Activated T-helper 2 cell treated with anti-CD3 and anti-CD28 coated beads, Interferon-gamma antibody, Interleukin-2, Interleukin-4, amounts not matched to agents 10 μg/mL and 5 μg/mL and 100 μg/mL, durations not matched to agents 14 hours and 24 hours and 36 hours (primary cell): ENCODE measurements at regions not wholly inside any gene's neighbourhood (a gene's known extent, or its start where the extent isn't known, plus 50 kb on each side); places are given as distances from the start of the nearest gene placed in this dataset.

Experiments used
- DNase-seq: peaks from one replicate; pipeline ENCODE4 v3.0.0; 2021; ENCODE audit warnings: low spot score
- H3K27ac Mint-ChIP-seq: one replicate; pipeline ENCODE4 v1.8.0; 2021; ENCODE audit warnings: mixed read lengths
- H3K27me3 Mint-ChIP-seq: one replicate; pipeline ENCODE4 v1.8.0; 2021; ENCODE audit warnings: low read depth, mixed read lengths
- H3K36me3 Mint-ChIP-seq: one replicate; pipeline ENCODE4 v1.8.0; 2021; ENCODE audit warnings: low read depth, mixed read lengths
- H3K4me1 Mint-ChIP-seq: one replicate; pipeline ENCODE4 v1.8.0; 2021; ENCODE audit warnings: low read depth, mixed read lengths
- H3K4me3 Mint-ChIP-seq: one replicate; pipeline ENCODE4 v1.8.0; 2021; ENCODE audit warnings: low read depth, mild to moderate bottlenecking, moderate library complexity, mixed read lengths
- H3K9me3 Mint-ChIP-seq: one replicate; pipeline ENCODE4 v1.8.0; 2021; ENCODE audit warnings: mixed read lengths
- intact Hi-C: fragments of 100-400 bp; cut with micrococcal nuclease; formaldehyde crosslinking; loops from one replicate; pipeline ENCODE4 v1.15.1; 2023

DNA sequence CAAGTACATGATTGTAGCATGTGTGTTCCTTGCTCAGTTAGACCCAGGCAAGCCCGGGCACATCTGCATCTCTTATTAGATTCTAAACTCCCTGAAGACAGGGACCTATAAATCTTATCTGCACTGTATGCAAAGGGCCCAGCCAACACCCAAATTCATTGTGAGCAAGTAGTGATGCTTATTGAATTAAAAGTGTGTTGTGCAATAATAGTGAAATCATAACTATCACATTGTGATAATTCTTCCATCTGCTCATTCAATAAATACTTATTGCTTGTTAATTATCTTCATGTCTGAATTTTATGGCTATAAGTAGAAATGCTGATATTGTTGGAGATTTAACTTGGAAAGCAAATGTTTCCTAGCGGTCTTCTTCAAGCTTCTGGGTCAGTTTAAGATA is 387.5 kb downstream of the SLC4A3 start:
- Mint-ChIP-seq H3K9me3 (no peaks in the 10 kb centered on the region), H3K27me3 (no peaks in the 10 kb centered on the region), H3K4me1 (no peaks in the 10 kb centered on the region), H3K36me3 (no peaks in the 10 kb centered on the region), H3K27ac (no peak overlapping the region), H3K4me3 (no peak overlapping the region)
- DNase-seq, result no peak
- intact Hi-C loops, result no loop called here

DNA sequence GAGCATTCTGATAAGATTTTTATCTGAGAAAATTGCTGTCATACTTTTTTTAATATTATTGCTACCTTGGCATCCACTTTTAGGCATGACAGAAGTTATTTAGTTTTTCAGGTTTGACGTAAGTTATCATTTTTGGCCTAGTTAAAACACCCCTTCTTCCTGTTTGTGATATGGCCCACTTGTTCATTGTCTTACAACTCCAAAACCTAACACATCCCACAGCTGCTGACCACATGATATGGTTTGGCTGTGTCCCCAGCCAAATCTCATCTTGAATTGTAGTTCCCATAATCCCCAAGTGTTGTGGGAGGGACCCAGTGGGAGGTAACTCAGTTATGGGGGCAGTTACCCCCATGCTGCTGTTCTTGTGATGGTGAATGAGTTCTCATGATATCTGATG is 388.1 kb downstream of the SLC4A3 start:
- Mint-ChIP-seq H3K4me3 (no peak overlapping the region), H3K9me3 (no peaks in the 10 kb centered on the region)
- intact Hi-C loops, result no loop called here

DNA sequence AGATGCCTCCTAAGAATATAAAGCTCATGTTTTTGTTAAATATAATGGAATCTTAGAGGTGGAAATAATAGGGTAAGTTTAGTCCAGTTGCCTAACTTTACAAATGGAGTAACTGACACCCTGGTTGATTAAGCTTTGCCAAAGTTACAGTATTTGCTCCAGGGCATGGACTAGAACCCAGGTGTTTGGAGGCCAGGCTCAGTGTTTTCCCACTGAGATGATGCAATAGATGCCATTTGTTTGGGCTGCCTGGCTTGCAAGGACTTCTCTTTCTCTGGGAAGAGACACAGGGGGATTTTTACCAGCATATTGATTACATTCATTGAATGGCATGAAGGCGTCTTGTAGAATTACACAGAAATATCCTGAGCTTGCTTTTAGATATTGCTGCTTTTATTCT is 397.8 kb downstream of the SLC4A3 start:
- Mint-ChIP-seq H3K4me3 (no peak overlapping the region), H3K36me3 (no peaks in the 10 kb centered on the region), H3K27ac (no peak overlapping the region), H3K4me1 (no peaks in the 10 kb centered on the region), H3K9me3 (no peaks in the 10 kb centered on the region), H3K27me3 (no peaks in the 10 kb centered on the region)
- no peak for DNase-seq
- intact Hi-C loops, result no loop called here

More for the DNA sequence above, 388.1 kb downstream of the SLC4A3 start:
- Mint-ChIP-seq H3K4me1 (no peaks in the 10 kb centered on the region), H3K36me3 (no peaks in the 10 kb centered on the region), H3K27ac (no peak overlapping the region), H3K27me3 (no peaks in the 10 kb centered on the region)
- DNase-seq, result no peak

DNA sequence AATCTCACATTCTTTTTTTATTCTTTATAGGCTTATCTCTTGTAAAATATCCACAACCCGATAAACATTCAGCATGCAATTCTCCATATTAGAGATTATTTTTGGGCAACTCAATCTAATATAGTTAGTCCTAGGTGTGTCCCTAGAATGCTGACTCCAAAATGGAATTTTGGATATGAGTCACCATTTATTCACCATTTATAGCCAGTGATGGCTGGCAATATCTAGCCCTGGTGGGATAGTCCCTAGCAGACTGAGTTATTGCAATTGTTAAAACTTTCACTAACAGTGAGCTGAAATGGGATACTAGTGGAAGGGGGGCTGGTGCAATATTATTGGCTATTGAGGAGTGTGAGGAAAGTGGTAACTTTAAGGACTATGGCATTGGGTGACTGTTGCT is 401.6 kb downstream of the SLC4A3 start:
- Mint-ChIP-seq H3K4me1 (no peaks in the 10 kb centered on the region), H3K27ac (no peak overlapping the region), H3K9me3 (no peaks in the 10 kb centered on the region), H3K27me3 (no peaks in the 10 kb centered on the region), H3K4me3 (no peak overlapping the region), H3K36me3 (no peaks in the 10 kb centered on the region)
- intact Hi-C loops, result no loop called here
- DNase-seq, result no peak

DNA sequence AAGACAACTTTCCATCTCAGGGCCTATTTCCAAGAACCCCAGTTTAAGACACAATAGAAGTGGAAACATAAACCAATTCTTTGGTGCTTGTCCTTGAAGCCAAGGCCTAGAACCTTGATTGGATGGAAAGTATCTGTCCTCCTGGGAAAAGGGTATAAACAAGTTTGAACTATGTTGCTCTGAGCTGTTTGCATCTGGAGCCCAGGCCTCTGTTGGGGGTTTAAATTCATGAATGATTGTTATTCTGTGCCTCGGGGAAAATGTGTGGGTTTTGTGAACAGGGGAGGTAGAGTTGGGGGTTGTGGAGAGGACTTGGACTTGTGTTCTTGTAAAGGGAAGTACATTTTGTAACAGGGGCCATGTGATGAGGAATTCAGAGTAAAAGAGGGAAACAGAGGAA is 406.1 kb downstream of the SLC4A3 start:
- no peak for DNase-seq
- H3K27ac Mint-ChIP-seq, result no peak overlapping the region
- H3K4me3 Mint-ChIP-seq, result no peak overlapping the region
- no peaks in the 10 kb centered on the region for H3K36me3 Mint-ChIP-seq
- intact Hi-C loops, result no loop called here
- no peaks in the 10 kb centered on the region for H3K4me1 Mint-ChIP-seq
- H3K27me3 Mint-ChIP-seq, result no peaks in the 10 kb centered on the region
- H3K9me3 Mint-ChIP-seq, result no peaks in the 10 kb centered on the region

DNA sequence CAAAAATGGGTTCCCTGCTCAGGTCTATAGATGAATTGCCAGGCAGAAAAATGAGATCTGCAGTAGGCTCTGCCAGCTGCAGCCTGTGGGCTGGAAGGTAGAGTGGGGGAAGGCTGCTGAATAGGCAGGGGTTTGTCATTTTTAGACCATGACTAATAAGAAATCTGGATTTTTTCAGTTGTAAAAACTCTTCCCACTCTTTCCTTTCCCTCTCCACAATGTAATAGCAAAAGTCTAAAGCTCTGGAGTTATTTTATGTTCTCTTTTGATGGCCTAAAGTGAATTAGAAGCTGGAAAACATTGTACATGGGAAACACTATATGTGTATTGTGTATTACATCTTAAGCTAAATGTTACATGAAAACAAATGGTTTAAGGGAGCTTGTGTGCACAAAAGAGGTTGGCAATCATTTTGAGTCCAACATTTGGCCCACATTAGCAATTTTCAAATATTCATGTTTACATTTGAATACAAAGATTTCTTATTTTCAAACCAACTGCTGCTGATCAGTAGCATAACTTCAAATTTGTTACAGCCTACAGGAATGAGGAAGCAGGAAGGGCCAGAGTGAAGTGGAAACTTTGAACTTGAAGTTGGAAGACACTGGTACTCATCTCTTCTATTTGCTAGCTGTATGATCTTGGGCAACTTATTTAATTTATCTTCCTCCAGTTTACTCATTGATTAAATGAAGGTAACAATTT is 407.1 kb downstream of the SLC4A3 start:
- no peak overlapping the region for H3K27ac Mint-ChIP-seq
- DNase-seq, result no peak
- no peaks in the 10 kb centered on the region for H3K36me3 Mint-ChIP-seq
- H3K4me1 Mint-ChIP-seq, result no peaks in the 10 kb centered on the region
- no peaks in the 10 kb centered on the region for H3K9me3 Mint-ChIP-seq
- no peak overlapping the region for H3K4me3 Mint-ChIP-seq
- H3K27me3 Mint-ChIP-seq, result no peaks in the 10 kb centered on the region
- intact Hi-C loops, result no loop called here

DNA sequence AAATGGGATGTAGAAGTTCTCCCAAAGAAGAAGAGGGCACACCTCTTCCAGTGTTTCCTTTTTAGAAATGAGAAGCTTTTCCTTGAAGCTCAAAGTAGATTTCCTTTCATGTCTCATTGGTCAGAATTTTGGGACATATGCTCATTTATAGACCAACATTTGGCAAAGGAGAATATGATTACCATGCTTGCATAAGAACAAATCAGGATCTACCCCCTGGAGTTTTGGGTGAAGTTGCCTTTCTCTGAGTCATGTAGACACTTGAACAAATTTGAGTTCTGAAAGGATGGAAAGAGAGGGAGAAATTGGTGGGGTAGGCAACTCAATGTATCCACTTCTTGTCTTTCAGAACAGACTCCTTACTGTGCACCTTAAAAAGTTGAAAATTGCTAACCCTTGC is 409.0 kb downstream of the SLC4A3 start:
- Mint-ChIP-seq H3K36me3 (no peaks in the 10 kb centered on the region), H3K27ac (no peak overlapping the region), H3K27me3 (no peaks in the 10 kb centered on the region), H3K4me3 (no peak overlapping the region), H3K9me3 (no peaks in the 10 kb centered on the region), H3K4me1 (no peaks in the 10 kb centered on the region)
- intact Hi-C loops, result no loop called here
- DNase-seq, result no peak

DNA sequence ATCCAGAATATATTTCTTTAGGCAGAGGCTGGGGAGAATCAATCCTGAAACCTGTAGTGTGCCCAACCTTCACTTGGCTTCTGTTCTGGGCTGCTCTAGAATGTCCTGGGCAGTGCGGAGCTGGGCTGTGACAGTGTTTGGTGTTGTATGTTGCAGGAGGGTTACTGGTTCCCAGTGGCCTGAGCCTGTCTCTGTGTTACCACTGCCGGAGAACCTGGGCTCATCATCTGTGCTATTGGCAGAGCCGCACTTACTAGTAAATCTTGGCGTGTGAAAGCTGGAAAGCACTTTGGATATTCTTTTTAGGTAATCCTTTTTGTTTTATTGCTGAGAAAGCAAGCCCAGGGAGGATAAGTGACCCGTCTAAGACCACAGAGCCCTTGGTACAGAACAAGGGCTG is 412.9 kb downstream of the SLC4A3 start:
- Mint-ChIP-seq H3K9me3 (no peaks in the 10 kb centered on the region), H3K36me3 (no peaks in the 10 kb centered on the region), H3K27ac (no peak overlapping the region), H3K4me1 (no peaks in the 10 kb centered on the region), H3K27me3 (no peaks in the 10 kb centered on the region), H3K4me3 (no peak overlapping the region)
- no peak for DNase-seq
- intact Hi-C loops, result no loop called here

DNA sequence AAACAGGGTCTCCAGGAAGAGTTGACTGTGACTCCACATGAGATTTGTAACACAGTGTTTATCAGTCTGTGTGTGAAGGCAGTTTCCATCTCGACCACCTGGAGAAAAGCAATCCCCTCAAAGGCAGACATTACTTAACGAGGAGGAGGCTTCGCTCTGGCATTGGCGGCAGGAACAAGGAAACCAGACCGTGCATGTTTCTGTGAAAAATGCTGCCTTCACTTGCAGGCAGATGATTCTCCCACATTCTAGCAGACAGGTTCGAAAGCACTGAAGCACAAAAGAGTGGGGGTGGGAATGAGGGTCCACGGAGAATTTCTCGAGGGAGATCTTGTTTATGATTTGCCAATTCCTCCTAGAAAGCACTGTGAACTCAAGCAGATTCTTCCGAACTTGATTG is 414.0 kb downstream of the SLC4A3 start:
- no peaks in the 10 kb centered on the region for H3K27me3 Mint-ChIP-seq
- no peak overlapping the region for H3K4me3 Mint-ChIP-seq
- DNase-seq, result no peak
- H3K4me1 Mint-ChIP-seq, result no peaks in the 10 kb centered on the region
- intact Hi-C loops, result no loop called here
- no peaks in the 10 kb centered on the region for H3K9me3 Mint-ChIP-seq
- H3K27ac Mint-ChIP-seq, result no peak overlapping the region
- no peaks in the 10 kb centered on the region for H3K36me3 Mint-ChIP-seq

DNA sequence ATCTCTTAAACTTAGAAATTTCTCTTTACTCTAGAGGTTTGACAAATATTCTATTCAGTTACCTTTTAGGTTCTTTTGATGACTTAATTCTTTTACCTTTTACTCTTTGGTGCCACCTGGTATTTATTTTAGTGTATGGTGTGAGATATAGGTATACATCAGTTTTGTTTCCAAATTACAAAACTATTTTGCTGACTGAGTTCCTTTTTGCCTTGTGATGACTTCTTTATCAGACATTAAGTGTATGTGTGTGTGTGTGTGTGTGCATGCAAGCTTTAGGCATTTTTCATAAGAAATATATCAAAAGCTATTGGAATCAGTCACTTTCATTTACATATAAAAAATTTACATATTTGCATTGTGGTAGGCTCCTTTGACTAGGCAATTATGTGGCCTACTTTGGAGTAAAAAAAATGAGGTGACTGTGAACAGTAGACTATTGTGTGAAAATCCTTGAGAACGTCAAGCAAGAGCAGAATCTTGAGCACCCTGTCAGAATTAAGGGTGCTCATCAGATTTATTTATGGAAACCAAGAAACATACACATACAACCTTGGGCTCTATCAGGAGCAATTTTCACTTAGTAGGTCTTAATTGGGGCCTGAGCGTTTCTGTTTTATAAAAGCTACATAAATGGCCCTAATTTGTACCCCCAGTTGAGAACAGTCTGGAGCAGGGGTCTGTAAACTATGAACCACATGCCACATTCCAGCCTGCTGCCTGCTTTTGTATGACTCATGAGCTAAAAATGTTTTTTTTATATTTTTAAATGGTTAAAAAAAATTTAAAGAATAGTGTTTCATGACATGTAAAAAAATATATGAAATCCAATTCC is 415.9 kb downstream of the SLC4A3 start:
- intact Hi-C loops, result no loop called here
- H3K4me3 Mint-ChIP-seq, result no peak overlapping the region
- no peaks in the 10 kb centered on the region for H3K4me1 Mint-ChIP-seq
- no peaks in the 10 kb centered on the region for H3K27me3 Mint-ChIP-seq
- no peaks in the 10 kb centered on the region for H3K9me3 Mint-ChIP-seq
- H3K36me3 Mint-ChIP-seq, result no peaks in the 10 kb centered on the region
- DNase-seq, result no peak
- no peak overlapping the region for H3K27ac Mint-ChIP-seq

DNA sequence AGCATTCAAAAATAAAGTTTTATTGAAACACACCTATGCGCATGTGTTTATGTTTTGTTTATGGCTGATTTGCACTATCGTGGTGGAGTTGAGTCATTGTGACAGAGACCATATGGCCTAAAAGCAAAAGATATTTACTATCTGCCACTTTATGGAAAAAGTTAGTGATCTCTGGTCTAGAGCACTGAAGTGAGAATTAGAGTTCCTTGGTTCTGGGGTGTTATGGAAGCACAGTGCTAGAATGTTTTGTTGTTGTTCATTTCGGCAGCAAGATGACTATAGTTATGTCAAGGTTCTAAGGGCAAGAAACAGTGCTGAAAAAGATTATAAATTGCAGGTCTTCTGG is 416.5 kb downstream of the SLC4A3 start:
- Mint-ChIP-seq H3K9me3 (no peaks in the 10 kb centered on the region), H3K27ac (no peak overlapping the region), H3K4me3 (no peak overlapping the region), H3K36me3 (no peaks in the 10 kb centered on the region), H3K4me1 (no peaks in the 10 kb centered on the region), H3K27me3 (no peaks in the 10 kb centered on the region)
- intact Hi-C loops, result no loop called here
- no peak for DNase-seq

DNA sequence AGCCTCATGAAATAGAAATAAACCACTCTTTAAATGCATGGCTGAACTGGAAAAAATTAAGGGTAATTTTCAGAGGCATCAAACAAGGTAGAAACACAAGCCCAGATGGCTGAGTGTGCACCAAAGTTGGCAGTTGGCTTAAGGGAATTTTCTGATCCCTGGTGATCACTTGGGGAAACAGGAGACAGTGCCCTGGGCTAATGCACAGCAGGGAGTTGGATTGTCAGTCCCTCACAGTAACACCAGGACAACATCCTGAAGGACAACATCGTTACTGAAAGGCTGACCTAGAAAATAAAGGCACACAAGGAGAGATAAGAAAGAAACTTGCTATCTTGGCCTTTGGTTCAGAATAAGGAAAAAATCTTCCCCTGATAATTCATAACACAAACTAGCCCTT is 417.0 kb downstream of the SLC4A3 start:
- H3K36me3 Mint-ChIP-seq, result no peaks in the 10 kb centered on the region
- H3K27ac Mint-ChIP-seq, result no peak overlapping the region
- H3K27me3 Mint-ChIP-seq, result no peaks in the 10 kb centered on the region
- intact Hi-C loops, result no loop called here
- no peaks in the 10 kb centered on the region for H3K4me1 Mint-ChIP-seq
- no peak overlapping the region for H3K4me3 Mint-ChIP-seq
- DNase-seq, result no peak
- no peaks in the 10 kb centered on the region for H3K9me3 Mint-ChIP-seq

DNA sequence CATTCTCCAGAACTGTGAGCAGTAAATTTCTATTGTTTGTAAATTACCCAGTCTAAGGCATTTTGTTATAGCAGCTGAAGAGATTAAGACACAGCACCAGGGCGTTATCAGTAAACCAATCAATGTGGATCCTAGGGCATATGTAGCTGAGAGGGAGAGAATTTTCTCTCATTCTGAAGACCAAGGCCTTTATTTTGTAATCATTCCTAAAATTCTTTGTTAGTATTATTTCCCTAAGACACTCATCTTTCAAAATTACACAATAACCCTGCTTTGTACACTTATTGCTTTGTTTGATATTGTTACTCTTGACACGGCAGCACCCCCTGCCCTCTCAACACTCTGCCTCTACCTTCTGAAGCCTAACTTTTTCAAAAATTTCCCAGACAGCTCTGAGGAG is 419.1 kb downstream of the SLC4A3 start:
- H3K9me3 Mint-ChIP-seq, result no peaks in the 10 kb centered on the region
- no peaks in the 10 kb centered on the region for H3K27me3 Mint-ChIP-seq
- H3K27ac Mint-ChIP-seq, result no peak overlapping the region
- H3K4me3 Mint-ChIP-seq, result no peak overlapping the region
- intact Hi-C loops, result no loop called here
- no peaks in the 10 kb centered on the region for H3K4me1 Mint-ChIP-seq
- DNase-seq, result no peak
- H3K36me3 Mint-ChIP-seq, result no peaks in the 10 kb centered on the region
